Right lobe of liver (tissue), 6 donors: ENCODE measurements at regions not wholly inside any gene's neighbourhood (a gene's known extent, or its start where the extent isn't known, plus 50 kb on each side); places are given as distances from the start of the nearest gene placed in this dataset.
"Not testable (repeated sequence)": the region's sequence is repeated elsewhere in the genome, so short reads cannot be mapped to it uniquely, and the experiment has no call there.

Source experiments
- ATAC-seq, 4 donors: fragments of 200-7000 bp; cut with Tn5 transposase; one replicate each; pipeline ENCODE4 v1.9.1; 2020; ENCODE audit warnings: mild to moderate bottlenecking in 4 of 4, moderate library complexity in 4 of 4
- DNase-seq, 3 donors: peaks; one replicate each; pipeline ENCODE4 v3.0.0-alpha.2; 2020
- H3K27ac ChIP-seq, 3 donors: fragments of 200-600 bp; one replicate each; pipeline ENCODE4 v1.8.0; 2022
- H3K27me3 ChIP-seq, 2 donors: fragments of 200-600 bp; one replicate each; pipeline ENCODE4 v1.8.0; 2022
- H3K36me3 ChIP-seq, 4 donors: fragments of 200-600 bp; sonication (generic) in 1 of 4; one replicate each; pipeline versions ENCODE4 v1.5.1 to v1.8.0; 2017 to 2022; ENCODE audit warnings: control low read depth in 1 of 4
- H3K4me1 ChIP-seq, 4 donors: fragments of 200-600 bp; sonication (generic) in 1 of 4; one replicate each; pipeline versions ENCODE4 v1.5.1 to v1.8.0; 2017 to 2022; ENCODE audit warnings: control low read depth in 1 of 4
- H3K4me3 ChIP-seq, 3 donors: fragments of 200-600 bp; one replicate each; pipeline ENCODE4 v1.8.0; 2022
- H3K9me3 ChIP-seq, 4 donors: fragments of 200-600 bp; sonication (generic) in 1 of 4; one replicate each; pipeline versions ENCODE4 v1.5.1 to v1.8.0; 2017 to 2022; ENCODE audit warnings: control low read depth in 1 of 4
- CTCF ChIP-seq, 4 donors: fragments of 200-600 bp in 3 of 4; fragments of 450-650 bp in 1 of 4; IDR thresholded peaks; one replicate each; pipeline versions ENCODE4 v1.5.1 to v1.8.0; 2016 to 2022; ENCODE audit warnings: antibody characterized with exemption in 4 of 4, mild to moderate bottlenecking in 2 of 4
- POLR2A ChIP-seq: fragments of 450-650 bp; IDR thresholded peaks from one replicate; pipeline ENCODE4 v1.6.1; 2017; ENCODE audit warnings: antibody characterized with exemption, mild to moderate bottlenecking
- WGBS: methylation state at CpG from one replicate; pipeline ENCODE4 v1.1.6; 2018; ENCODE audit warnings: low coverage, low lambda C conversion rate; ENCODE audit not compliant: insufficient coverage; ENCODE audit errors: missing lambda C conversion rate; 5-methylcytosine and 5-hydroxymethylcytosine counted together
- intact Hi-C, 2 donors: fragments of 100-400 bp; cut with DNase I; formaldehyde crosslinking; loops; one replicate each; pipeline versions ENCODE4 v1.11.2 to v1.14.1; 2022
- donor health status: DM: no; HTN: yes; CAD: no.
- donor health status: DM: no; HTN: no; CAD: no.
- donor health status: DM: no; HTN: no; CAD: no.
- donor health status: DM: no; HTN: yes; CAD: no.
- donor health status: DM: no; HTN: yes; CAD: no.

- no peaks in the 10 kb centered on the region for H3K9me3 ChIP-seq
- ATAC-seq (no peak), DNase-seq (no peak)
- intact Hi-C loops: no loop called here
- WGBS: 28% methylated on average over 1 of the region's 1 CpG
- no peak overlapping the region for H3K27ac ChIP-seq
- TF ChIP-seq POLR2A: no peak
- TF ChIP-seq CTCF (IDR thresholded peaks at IDR 0.05): no peak
- H3K4me3 ChIP-seq: no peak overlapping the region
- H3K4me1 ChIP-seq: no peaks in the 10 kb centered on the region
- H3K36me3 ChIP-seq: no peaks in the 10 kb centered on the region
- no peaks in the 10 kb centered on the region for H3K27me3 ChIP-seq
Measured at GRCh38 chr1:166682588-166682987, 156.7 kb upstream of the POGK start.

DNA sequence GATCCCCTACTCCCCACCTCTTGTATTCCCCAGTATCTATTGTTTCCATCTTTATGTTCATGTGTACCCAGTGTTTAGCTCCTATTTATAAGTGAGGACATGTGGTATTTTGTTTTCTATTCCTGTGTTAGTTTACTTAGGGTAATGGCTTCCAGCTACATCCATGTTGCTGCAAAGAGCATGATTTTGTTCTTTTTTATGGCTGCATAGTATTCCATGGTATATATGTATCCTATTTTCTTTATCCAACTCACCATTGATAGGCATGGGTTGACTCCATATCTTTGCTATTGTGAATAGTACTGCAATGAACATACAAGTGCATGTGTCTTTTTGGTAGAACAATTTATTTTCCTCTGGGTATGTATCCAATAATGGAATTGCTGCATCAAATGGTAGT is 154.6 kb upstream of the POGK start:
- H3K27me3 ChIP-seq, DNase-seq, H3K4me1 ChIP-seq, H3K9me3 ChIP-seq, ATAC-seq, H3K27ac ChIP-seq, H3K36me3 ChIP-seq, H3K4me3 ChIP-seq, intact Hi-C loops: not testable (repeated sequence)

GRCh38 chr1:166685200-166685599 is 154.1 kb upstream of the POGK start:
- H3K4me1 ChIP-seq: no peaks in the 10 kb centered on the region
- DNase-seq (no peak), ATAC-seq (no peak)
- H3K27me3 ChIP-seq: no peaks in the 10 kb centered on the region
- intact Hi-C loops: no loop called here
- no peak overlapping the region for H3K27ac ChIP-seq
- WGBS: 74% methylated on average over 1 of the region's 1 CpG
- H3K4me3 ChIP-seq: no peak overlapping the region
- no peaks in the 10 kb centered on the region for H3K36me3 ChIP-seq
- H3K9me3 ChIP-seq: no peaks in the 10 kb centered on the region
- no peak for TF ChIP-seq POLR2A
- TF ChIP-seq CTCF (IDR thresholded peaks at IDR 0.05): no peak

- H3K9me3 ChIP-seq, intact Hi-C loops, H3K36me3 ChIP-seq, H3K4me3 ChIP-seq, H3K27me3 ChIP-seq, ATAC-seq, H3K27ac ChIP-seq, DNase-seq, H3K4me1 ChIP-seq: not testable (repeated sequence)
- 36% methylated on average over 1 of the region's 1 CpG for WGBS
Measured at GRCh38 chr1:166685891-166686290, 153.4 kb upstream of the POGK start.

DNA sequence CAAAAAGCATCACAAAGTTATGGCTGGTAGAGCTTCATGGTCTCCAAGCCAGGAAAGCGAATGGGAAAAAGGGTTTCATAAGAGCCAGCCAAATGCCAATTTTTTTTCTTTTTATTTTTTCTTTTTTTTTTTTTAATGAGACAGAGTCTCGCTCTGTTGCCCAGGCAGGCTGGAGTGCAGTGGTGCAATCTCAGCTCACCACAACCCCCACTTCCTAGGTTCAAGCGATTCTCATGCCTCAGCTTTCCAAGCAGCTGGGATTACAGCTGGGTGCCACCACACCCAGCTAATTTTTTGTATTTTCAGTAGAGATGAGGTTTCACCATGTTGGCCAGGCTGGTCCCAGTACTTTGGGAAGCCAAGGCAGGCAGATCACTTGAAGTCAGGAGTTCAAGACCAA is 148.7 kb upstream of the POGK start:
- ATAC-seq: not testable (repeated sequence)
- 70% methylated on average over 3 of the region's 3 CpGs for WGBS

GRCh38 chr1:166691476-166691875 is 147.8 kb upstream of the POGK start:
- Histone ChIP-seq H3K27me3 (no peaks in the 10 kb centered on the region), H3K36me3 (no peaks in the 10 kb centered on the region), H3K4me1 (no peaks in the 10 kb centered on the region), H3K27ac (no peak overlapping the region), H3K4me3 (no peak overlapping the region), H3K9me3 (no peaks in the 10 kb centered on the region)
- intact Hi-C loops: no loop called here
- DNase-seq (no peak), ATAC-seq (no peak)
- whole genome bisulfite sequencing: 76% methylated on average over 3 of the region's 3 CpGs
- TF ChIP-seq POLR2A (no peak), CTCF (IDR thresholded peaks at IDR 0.05) (no peak)

More for the DNA sequence above, 148.7 kb upstream of the POGK start:
- H3K27me3 ChIP-seq, H3K27ac ChIP-seq, H3K9me3 ChIP-seq, intact Hi-C loops, H3K36me3 ChIP-seq, DNase-seq, H3K4me3 ChIP-seq, H3K4me1 ChIP-seq: not testable (repeated sequence)
